Loucy (cell line): ENCODE measurements at regions not wholly inside any gene's neighbourhood (a gene's known extent, or its start where the extent isn't known, plus 50 kb on each side); places are given as distances from the start of the nearest gene placed in this dataset.

Source experiments
- CTCF ChIP-seq: fragments of 200-600 bp; sonication (generic); conservative IDR thresholded peaks from 2 replicates; pipeline ENCODE4 v1.5.1; 2014; ENCODE audit warnings: mild to moderate bottlenecking, antibody characterized with exemption, low read length
- EZH2phosphoT487 ChIP-seq: fragments of 200-600 bp; IDR thresholded peaks from 2 replicates; pipeline ENCODE4 v1.6.1; 2018; ENCODE audit warnings: antibody characterized with exemption, mild to moderate bottlenecking, moderate library complexity, borderline replicate concordance

GRCh38 chr6:105695461-105695860, 292.6 kb upstream of the PREP start:
- TF ChIP-seq CTCF: no peak
- no peak for TF ChIP-seq EZH2phosphoT487
